Neural cell (in vitro differentiated cells): ENCODE measurements at regions not wholly inside any gene's neighbourhood (a gene's known extent, or its start where the extent isn't known, plus 50 kb on each side); places are given as distances from the start of the nearest gene placed in this dataset.

Source experiments
- H2AFZ ChIP-seq: fragments of 200-600, 300-800 bp; sonication (generic), shearing (Covaris generic); 2 replicates; pipeline ENCODE4 v1.6.0; 2014; ENCODE audit warnings: low read depth, mild to moderate bottlenecking, antibody characterized with exemption, low read length, moderate library complexity
- H3F3A ChIP-seq: fragments of 200-600 bp; shearing (Covaris generic); 2 replicates; pipeline ENCODE4 v1.6.1; 2016; ENCODE audit warnings: mild to moderate bottlenecking, moderate library complexity, mixed read lengths, antibody characterized with exemption, low read length; ENCODE audit not compliant: insufficient read depth, poor library complexity, severe bottlenecking
- H3K27ac ChIP-seq: fragments of 200-600, 300-800 bp; sonication (generic), shearing (Covaris generic); 2 replicates; pipeline ENCODE4 v1.5.1; 2014; ENCODE audit warnings: mild to moderate bottlenecking, low read length, moderate library complexity
- H3K27me3 ChIP-seq: fragments of 300-800, 200-600 bp; sonication (generic), shearing (Covaris generic); 2 replicates; pipeline ENCODE4 v1.6.0; 2014; ENCODE audit warnings: mild to moderate bottlenecking, low read depth, low read length, moderate library complexity; ENCODE audit not compliant: insufficient read depth
- H3K36me3 ChIP-seq: fragments of 300-800, 200-600 bp; sonication (generic), shearing (Covaris generic); 2 replicates; pipeline ENCODE4 v1.5.1; 2014; ENCODE audit warnings: mild to moderate bottlenecking, antibody characterized with exemption, low read length, moderate library complexity; ENCODE audit not compliant: insufficient read depth
- H3K4me2 ChIP-seq: fragments of 300-800, 200-600 bp; sonication (generic), shearing (Covaris generic); 2 replicates; pipeline ENCODE4 v1.6.0; 2014; ENCODE audit warnings: mild to moderate bottlenecking, low read length
- H3K4me3 ChIP-seq: fragments of 300-800, 200-600 bp; sonication (generic), shearing (Covaris generic); 2 replicates; pipeline ENCODE4 v1.5.1; 2014; ENCODE audit warnings: mild to moderate bottlenecking, low read length, moderate library complexity
- H3K79me2 ChIP-seq: fragments of 200-600 bp; shearing (Covaris generic); replicated peaks from 2 replicates; pipeline ENCODE4 v1.6.0; 2014; ENCODE audit warnings: mild to moderate bottlenecking, low read length, moderate library complexity; ENCODE audit not compliant: insufficient read depth
- H3K9ac ChIP-seq: fragments of 300-800, 200-600 bp; sonication (generic), shearing (Covaris generic); 2 replicates; pipeline ENCODE4 v1.6.1; 2016; ENCODE audit warnings: mild to moderate bottlenecking, low read length, mixed read lengths
- H3K9me2 ChIP-seq: fragments of 200-600 bp; shearing (Covaris generic); 2 replicates; pipeline ENCODE4 v1.6.1; 2016; ENCODE audit warnings: mild to moderate bottlenecking, low read length, mixed read lengths; ENCODE audit not compliant: insufficient read depth
- H3K9me3 ChIP-seq: fragments of 200-600, 300-800 bp; sonication (generic), shearing (Covaris generic); 2 replicates; pipeline ENCODE4 v1.6.1; 2016; ENCODE audit warnings: mild to moderate bottlenecking, mixed run types, low read length, moderate library complexity, mixed read lengths
- H4K20me1 ChIP-seq: fragments of 200-600 bp; shearing (Covaris generic); 2 replicates; pipeline ENCODE4 v1.6.1; 2016; ENCODE audit warnings: mild to moderate bottlenecking, mixed run types; ENCODE audit not compliant: insufficient read depth
- CTCF ChIP-seq: fragments of 450-650 bp; IDR thresholded peaks from 2 replicates; pipeline ENCODE4 v1.5.1; 2014; ENCODE audit warnings: antibody characterized with exemption, mild to moderate bottlenecking, moderate library complexity; ENCODE audit not compliant: poor library complexity, severe bottlenecking
- EP300 ChIP-seq: fragments of 450-650 bp; conservative IDR thresholded peaks from 2 replicates; pipeline ENCODE4 v1.6.1; 2014; ENCODE audit warnings: antibody characterized with exemption, mild to moderate bottlenecking, moderate library complexity; ENCODE audit not compliant: poor library complexity, severe bottlenecking
- EZH2 ChIP-seq: fragments of 200-600, 300-800 bp; shearing (Covaris generic), sonication (generic); IDR thresholded peaks from 2 replicates; pipeline ENCODE4 v1.6.1; 2014; ENCODE audit warnings: antibody characterized with exemption, low read length, borderline replicate concordance, mild to moderate bottlenecking; ENCODE audit not compliant: insufficient read depth, poor library complexity, severe bottlenecking
- MXI1 ChIP-seq: fragments of 450-650 bp; conservative IDR thresholded peaks from 2 replicates; pipeline ENCODE4 v1.6.1; 2014; ENCODE audit warnings: antibody characterized with exemption, mild to moderate bottlenecking; ENCODE audit not compliant: poor library complexity, severe bottlenecking
- POLR2AphosphoS5 ChIP-seq: IDR thresholded peaks from 2 replicates; pipeline ENCODE4 v1.6.1; 2012
- RAD21 ChIP-seq: fragments of 450-650 bp; conservative IDR thresholded peaks from 2 replicates; pipeline ENCODE4 v1.6.1; 2014; ENCODE audit warnings: antibody characterized with exemption, mild to moderate bottlenecking, moderate library complexity
- REST ChIP-seq: IDR thresholded peaks from 2 replicates; pipeline ENCODE4 v1.6.1; 2012; ENCODE audit warnings: borderline replicate concordance
- SMC3 ChIP-seq: fragments of 450-650 bp; conservative IDR thresholded peaks from 2 replicates; pipeline ENCODE4 v1.6.1; 2014; ENCODE audit warnings: antibody characterized with exemption, mild to moderate bottlenecking, moderate library complexity; ENCODE audit not compliant: poor library complexity
- TAF1 ChIP-seq: IDR thresholded peaks from 2 replicates; pipeline ENCODE4 v1.6.1; 2012; ENCODE audit warnings: low read depth

DNA sequence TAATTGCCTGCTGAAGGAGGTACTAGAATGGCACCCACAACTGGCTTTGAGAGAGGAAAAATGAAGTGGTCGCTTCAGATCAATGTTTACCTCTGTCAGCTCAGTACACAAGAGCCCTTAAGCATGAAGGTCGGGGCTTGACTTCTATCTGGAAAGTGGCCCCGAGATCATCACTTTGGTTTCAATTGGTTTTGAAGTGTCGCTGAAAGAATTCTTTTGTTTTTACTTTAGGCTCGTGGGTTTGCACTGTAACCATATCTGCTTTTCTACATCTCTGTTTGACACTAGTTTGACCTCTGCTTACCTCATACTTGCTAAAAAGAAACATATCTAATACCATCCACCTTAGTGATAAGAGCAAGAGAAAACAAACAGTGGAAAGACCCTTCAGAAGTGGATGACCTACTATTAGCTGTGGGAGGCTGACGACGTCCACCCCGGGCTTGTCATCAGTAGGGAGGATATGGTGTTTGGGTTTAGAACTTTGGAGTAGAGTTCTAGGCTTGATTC, 361.8 kb downstream of the GATA3 start:
- Histone ChIP-seq H3K36me3 (no peaks in the 10 kb centered on the region), H3K9me3 (no peaks in the 10 kb centered on the region), H3K27me3 (no peaks in the 10 kb centered on the region), H2AFZ (no peak overlapping the region), H3K9me2 (no peaks in the 10 kb centered on the region), H4K20me1 (no peaks in the 10 kb centered on the region), H3K9ac (no peak overlapping the region), H3K4me3 (no peak overlapping the region), H3K79me2 (no peaks in the 10 kb centered on the region), H3K4me2 (no peak overlapping the region), H3K27ac (no peak overlapping the region), H3F3A (no peaks in the 10 kb centered on the region)
- TF ChIP-seq POLR2AphosphoS5 (no peak), CTCF (no peak), SMC3 (no peak), EP300 (no peak), RAD21 (no peak), EZH2 (no peak), REST (no peak), MXI1 (no peak), TAF1 (no peak)

DNA sequence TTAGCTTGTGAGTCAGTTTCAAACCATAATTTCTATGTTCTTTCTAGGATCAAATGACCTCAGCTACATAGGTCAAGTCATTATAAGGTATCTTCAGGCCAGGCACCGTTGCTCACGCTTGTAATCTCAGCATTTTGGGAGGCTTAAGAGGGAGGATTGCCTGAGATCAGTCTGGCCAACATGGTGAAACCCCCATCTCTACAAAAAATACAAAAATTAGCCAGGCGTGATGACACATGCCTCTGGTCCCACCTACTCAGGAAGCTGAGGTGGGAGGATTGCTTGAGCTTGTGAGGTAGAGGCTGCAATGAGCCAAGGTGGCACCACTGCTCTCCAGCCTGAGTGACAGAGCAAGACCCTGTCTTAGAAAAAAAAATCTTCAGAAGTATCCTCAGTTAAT, 362.3 kb downstream of the GATA3 start:
- Histone ChIP-seq H3K4me3 (no peak overlapping the region), H3F3A (no peaks in the 10 kb centered on the region), H3K9ac (no peak overlapping the region), H3K9me3 (no peaks in the 10 kb centered on the region), H3K36me3 (no peaks in the 10 kb centered on the region), H3K79me2 (no peaks in the 10 kb centered on the region), H3K27ac (no peak overlapping the region), H3K4me2 (no peak overlapping the region), H3K9me2 (no peaks in the 10 kb centered on the region), H4K20me1 (no peaks in the 10 kb centered on the region), H2AFZ (no peak overlapping the region), H3K27me3 (no peaks in the 10 kb centered on the region)
- TF ChIP-seq EZH2, result no peak
- no peak for TF ChIP-seq REST
- TF ChIP-seq MXI1, result no peak
- no peak for TF ChIP-seq RAD21
- TF ChIP-seq CTCF, result no peak
